ENCODE measurements at regions not wholly inside any gene's neighbourhood (a gene's known extent, or its start where the extent isn't known, plus 50 kb on each side); places are given as distances from the start of the nearest gene placed in this dataset.

DNA sequence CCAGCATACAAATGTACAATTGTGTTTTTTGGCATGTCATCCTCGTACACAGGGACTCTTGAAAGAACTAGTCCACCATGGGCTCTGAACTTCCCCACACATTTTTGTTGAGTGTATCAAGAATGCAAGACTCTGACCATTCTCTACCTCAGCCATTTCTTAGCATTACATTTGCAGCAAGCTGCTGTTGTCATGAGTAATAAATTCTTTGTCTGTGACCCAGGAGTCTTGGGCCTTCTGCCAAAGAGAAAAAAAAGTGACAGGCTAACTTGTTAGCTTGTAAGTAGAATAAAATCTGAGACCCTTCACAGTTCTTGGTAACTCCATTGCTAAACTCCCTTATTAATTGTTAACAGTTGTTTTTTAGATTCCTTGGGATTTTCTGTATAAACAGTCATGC lies 542.3 kb upstream of the MBL2 start:
- H3K27ac ChIP-seq (ENCODE audit: control insufficient read depth, insufficient read depth, low read length), result no peak overlapping the region
- dilution Hi-C loops (cut with MboI; ENCODE audit: extremely low pct_ligation_motif_present, low sequenced_read_pairs), result no loop called here

DNA sequence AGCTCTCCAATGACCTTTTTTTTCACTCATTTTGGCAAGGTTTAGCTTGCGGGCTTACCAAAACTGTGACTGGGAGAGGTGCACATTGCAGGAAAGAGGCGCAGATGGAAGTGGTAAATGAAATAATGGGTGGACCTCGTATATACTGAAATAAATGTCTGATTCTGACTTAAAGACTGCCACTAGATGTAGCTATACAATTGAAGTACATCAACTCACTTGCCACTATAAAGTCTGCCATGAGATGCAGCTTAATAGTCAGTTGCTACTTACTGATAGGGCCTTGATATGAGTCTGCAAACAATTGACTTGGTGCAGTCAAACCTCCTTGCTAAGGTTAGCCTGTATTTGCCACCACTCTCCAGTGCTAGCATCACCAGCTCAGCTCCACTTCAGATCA lies 525.9 kb upstream of the MBL2 start:
- no peak for DNase-seq (ENCODE audit: low read depth, low spot score)
- dilution Hi-C loops (cut with MboI; ENCODE audit: extremely low pct_ligation_motif_present, low sequenced_read_pairs), result no loop called here
- TF ChIP-seq EZH2 (IDR thresholded peaks at IDR 0.05; ENCODE audit: low read length), result no peak
- TF ChIP-seq, protein P1, sequence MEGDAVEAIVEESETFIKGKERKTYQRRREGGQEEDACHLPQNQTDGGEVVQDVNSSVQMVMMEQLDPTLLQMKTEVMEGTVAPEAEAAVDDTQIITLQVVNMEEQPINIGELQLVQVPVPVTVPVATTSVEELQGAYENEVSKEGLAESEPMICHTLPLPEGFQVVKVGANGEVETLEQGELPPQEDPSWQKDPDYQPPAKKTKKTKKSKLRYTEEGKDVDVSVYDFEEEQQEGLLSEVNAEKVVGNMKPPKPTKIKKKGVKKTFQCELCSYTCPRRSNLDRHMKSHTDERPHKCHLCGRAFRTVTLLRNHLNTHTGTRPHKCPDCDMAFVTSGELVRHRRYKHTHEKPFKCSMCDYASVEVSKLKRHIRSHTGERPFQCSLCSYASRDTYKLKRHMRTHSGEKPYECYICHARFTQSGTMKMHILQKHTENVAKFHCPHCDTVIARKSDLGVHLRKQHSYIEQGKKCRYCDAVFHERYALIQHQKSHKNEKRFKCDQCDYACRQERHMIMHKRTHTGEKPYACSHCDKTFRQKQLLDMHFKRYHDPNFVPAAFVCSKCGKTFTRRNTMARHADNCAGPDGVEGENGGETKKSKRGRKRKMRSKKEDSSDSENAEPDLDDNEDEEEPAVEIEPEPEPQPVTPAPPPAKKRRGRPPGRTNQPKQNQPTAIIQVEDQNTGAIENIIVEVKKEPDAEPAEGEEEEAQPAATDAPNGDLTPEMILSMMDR (optimal IDR thresholded peaks at IDR 0.05 in 1 of 3, IDR thresholded peaks at IDR 0.05 in 1 of 3, conservative IDR thresholded peaks at IDR 0.05 in 1 of 3; ENCODE audit: extremely low read depth in 1 of 3, insufficient read depth in 2 of 3, low read length in 3 of 3), result no peak

More for the DNA sequence above, 542.3 kb upstream of the MBL2 start:
- H3K9me1 ChIP-seq (ENCODE audit: control insufficient read depth, extremely low read depth, insufficient read depth, low read length), result no peaks in the 10 kb centered on the region
- no peaks in the 10 kb centered on the region for H3K79me2 ChIP-seq (ENCODE audit: control insufficient read depth, insufficient read depth, low read length)
- H3K36me3 ChIP-seq (ENCODE audit: control insufficient read depth in 2 of 2, extremely low read depth in 1 of 2, insufficient read depth in 2 of 2, low read length in 2 of 2), result no peaks in the 10 kb centered on the region
- TF ChIP-seq, protein P1 (optimal IDR thresholded peaks at IDR 0.05 in 1 of 3, IDR thresholded peaks at IDR 0.05 in 1 of 3, conservative IDR thresholded peaks at IDR 0.05 in 1 of 3; ENCODE audit: extremely low read depth in 1 of 3, insufficient read depth in 2 of 3, low read length in 3 of 3), result no peak
- TF ChIP-seq EZH2 (IDR thresholded peaks at IDR 0.05; ENCODE audit: low read length), result no peak
- no peak overlapping the region for H3K4me2 ChIP-seq (ENCODE audit: control insufficient read depth, extremely low read depth, insufficient read depth, low read depth, low read length)
- no peaks in the 10 kb centered on the region for H3K27me3 ChIP-seq (ENCODE audit: control insufficient read depth, extremely low read depth, insufficient read depth, low read length)
- peak; percentile 98 for FAIRE-seq
- no peak overlapping the region for H3K9ac ChIP-seq (ENCODE audit: control insufficient read depth, extremely low read depth, insufficient read depth, low read length)
- H3K9me3 ChIP-seq (ENCODE audit: control insufficient read depth, low read depth, low read length), result no peaks in the 10 kb centered on the region
- H4K20me1 ChIP-seq (ENCODE audit: control insufficient read depth, extremely low read depth, insufficient read depth, low read length), result no peaks in the 10 kb centered on the region
- no peak overlapping the region for H2AFZ ChIP-seq (ENCODE audit: control insufficient read depth, low read length)
- peak; percentile 53 for DNase-seq (ENCODE audit: low read depth, low spot score)
- no peak overlapping the region for H3K4me3 ChIP-seq (ENCODE audit: control insufficient read depth in 2 of 3, extremely low read depth in 1 of 3, insufficient read depth in 2 of 3, low read depth in 1 of 3, low read length in 3 of 3)
- H3K4me1 ChIP-seq (ENCODE audit: control insufficient read depth, extremely low read depth, insufficient read depth, low read length), result peaks cover 8% of the 10 kb centered on the region

More for the DNA sequence above, 525.9 kb upstream of the MBL2 start:
- Histone ChIP-seq H3K4me1 (ENCODE audit: control insufficient read depth, extremely low read depth, insufficient read depth, low read length) (no peaks in the 10 kb centered on the region), H3K4me3 (ENCODE audit: control insufficient read depth in 2 of 3, extremely low read depth in 1 of 3, insufficient read depth in 2 of 3, low read depth in 1 of 3, low read length in 3 of 3) (no peak overlapping the region), H4K20me1 (ENCODE audit: control insufficient read depth, extremely low read depth, insufficient read depth, low read length) (no peaks in the 10 kb centered on the region), H3K9me3 (ENCODE audit: control insufficient read depth, low read depth, low read length) (no peaks in the 10 kb centered on the region), H3K27me3 (ENCODE audit: control insufficient read depth, extremely low read depth, insufficient read depth, low read length) (no peaks in the 10 kb centered on the region), H3K36me3 (ENCODE audit: control insufficient read depth in 2 of 2, extremely low read depth in 1 of 2, insufficient read depth in 2 of 2, low read length in 2 of 2) (no peaks in the 10 kb centered on the region), H3K9me1 (ENCODE audit: control insufficient read depth, extremely low read depth, insufficient read depth, low read length) (no peaks in the 10 kb centered on the region), H3K79me2 (ENCODE audit: control insufficient read depth, insufficient read depth, low read length) (no peaks in the 10 kb centered on the region), H3K9ac (ENCODE audit: control insufficient read depth, extremely low read depth, insufficient read depth, low read length) (no peak overlapping the region), H2AFZ (ENCODE audit: control insufficient read depth, low read length) (no peak overlapping the region), H3K4me2 (ENCODE audit: control insufficient read depth, extremely low read depth, insufficient read depth, low read depth, low read length) (no peak overlapping the region), H3K27ac (ENCODE audit: control insufficient read depth, insufficient read depth, low read length) (no peak overlapping the region)
- no peak for FAIRE-seq
